SK-N-SH treated with all-trans-retinoic acid at 6 μM for 48 hours (cell line): ENCODE measurements at regions not wholly inside any gene's neighbourhood (a gene's known extent, or its start where the extent isn't known, plus 50 kb on each side); places are given as distances from the start of the nearest gene placed in this dataset.

Experiments used
- ATAC-seq: fragments of 200-7000 bp; cut with Tn5 transposase; 3 replicates; pipeline ENCODE4 v1.9.1; 2020; ENCODE audit warnings: mild to moderate bottlenecking, moderate library complexity
- ARNTL ChIP-seq: fragments of 450-650 bp; formaldehyde crosslinking; IDR thresholded peaks from 2 replicates; pipeline ENCODE4 v1.5.0; 2020; ENCODE audit warnings: low read depth, mild to moderate bottlenecking, moderate library complexity, borderline replicate concordance
- BACH2 ChIP-seq: fragments of 250-450 bp; sonication (Bioruptor Pico); IDR thresholded peaks from 2 replicates; pipeline ENCODE4 v1.9.0; 2021; ENCODE audit warnings: mild to moderate bottlenecking, borderline replicate concordance
- CSDC2 ChIP-seq: fragments of 250-450 bp; sonication (Bioruptor Pico); IDR thresholded peaks from 2 replicates; pipeline ENCODE4 v1.5.0; 2020; ENCODE audit warnings: mild to moderate bottlenecking, moderate library complexity
- ESRRG ChIP-seq: fragments of 250-450 bp; sonication (Bioruptor Pico); IDR thresholded peaks from 2 replicates; pipeline ENCODE4 v1.6.1; 2021; ENCODE audit warnings: mild to moderate bottlenecking
- GLIS3 ChIP-seq: fragments of 250-450 bp; sonication (Bioruptor Pico); IDR thresholded peaks from 2 replicates; pipeline ENCODE4 v1.5.0; 2020; ENCODE audit warnings: mild to moderate bottlenecking, moderate library complexity
- ISL1 ChIP-seq: fragments of 250-450 bp; sonication (Bioruptor Pico); IDR thresholded peaks from 2 replicates; pipeline ENCODE4 v2.1.2; 2022; ENCODE audit warnings: mild to moderate bottlenecking, moderate library complexity
- OSR1 ChIP-seq: fragments of 250-450 bp; sonication (Bioruptor Pico); IDR thresholded peaks from 2 replicates; pipeline ENCODE4 v1.8.0; 2022; ENCODE audit warnings: moderate library complexity, mild to moderate bottlenecking, inconsistent platforms
- PPARA ChIP-seq: fragments of 250-450 bp; sonication (Bioruptor Pico); IDR thresholded peaks from 2 replicates; pipeline ENCODE4 v1.5.0; 2020; ENCODE audit warnings: mild to moderate bottlenecking, borderline replicate concordance
- RARB ChIP-seq: fragments of 250-450 bp; sonication (Bioruptor Pico); IDR thresholded peaks from 2 replicates; pipeline ENCODE4 v1.8.0; 2021; ENCODE audit warnings: mild to moderate bottlenecking, moderate library complexity
- SNAI2 ChIP-seq: fragments of 250-450 bp; sonication (Bioruptor Pico); IDR thresholded peaks from 2 replicates; pipeline ENCODE4 v1.5.0; 2020; ENCODE audit warnings: mild to moderate bottlenecking, moderate library complexity
- TCF4 ChIP-seq: fragments of 250-450 bp; sonication (Bioruptor Pico); IDR thresholded peaks from 2 replicates; pipeline ENCODE4 v1.8.0; 2021; ENCODE audit warnings: mild to moderate bottlenecking, moderate library complexity, borderline replicate concordance
- TOX ChIP-seq: fragments of 250-450 bp; sonication (Bioruptor Pico); IDR thresholded peaks from 2 replicates; pipeline ENCODE4 v1.8.0; 2021; ENCODE audit warnings: mild to moderate bottlenecking, moderate library complexity, borderline replicate concordance
- ZC3H10 ChIP-seq: fragments of 250-450 bp; sonication (Bioruptor Pico); IDR thresholded peaks from 2 replicates; pipeline ENCODE4 v1.5.1; 2021; ENCODE audit warnings: mild to moderate bottlenecking, moderate library complexity
- ZFP3 ChIP-seq: fragments of 250-450 bp; sonication (Bioruptor Pico); IDR thresholded peaks from 2 replicates; pipeline ENCODE4 v1.5.0; 2020; ENCODE audit warnings: mild to moderate bottlenecking, moderate library complexity
- ZFP30 ChIP-seq: fragments of 450-650 bp; formaldehyde crosslinking; IDR thresholded peaks from 2 replicates; pipeline ENCODE4 v1.5.0; 2022; ENCODE audit warnings: mild to moderate bottlenecking, moderate library complexity
- ZNF565 ChIP-seq: fragments of 450-650 bp; formaldehyde crosslinking; conservative IDR thresholded peaks from 2 replicates; pipeline ENCODE4 v1.5.0; 2020; ENCODE audit warnings: low read depth, mild to moderate bottlenecking, moderate library complexity
- ZNF70 ChIP-seq: fragments of 450-650 bp; formaldehyde crosslinking; IDR thresholded peaks from 2 replicates; pipeline ENCODE4 v1.5.0; 2020; ENCODE audit warnings: mild to moderate bottlenecking, moderate library complexity
- ZNF8 ChIP-seq: fragments of 450-650 bp; formaldehyde crosslinking; IDR thresholded peaks from 2 replicates; pipeline ENCODE4 v1.5.0; 2020; ENCODE audit warnings: mild to moderate bottlenecking, moderate library complexity
- TF ChIP-seq, protein P1 (sequence below): fragments of 250-450 bp; sonication (Bioruptor Pico); IDR thresholded peaks from 2 replicates; pipeline ENCODE4 v1.5.1; 2020; ENCODE audit warnings: low read depth, mild to moderate bottlenecking, moderate library complexity
- TF ChIP-seq, protein P2 (sequence below): fragments of 250-450 bp; sonication (Bioruptor Pico); IDR thresholded peaks from 2 replicates; pipeline ENCODE4 v1.5.0; 2020; ENCODE audit warnings: mild to moderate bottlenecking, moderate library complexity
- TF ChIP-seq, protein P3 (sequence below): fragments of 250-450 bp; sonication (Bioruptor Pico); IDR thresholded peaks from 2 replicates; pipeline ENCODE4 v1.5.1; 2021; ENCODE audit warnings: mild to moderate bottlenecking, moderate library complexity
- TF ChIP-seq, protein P4 (sequence below): fragments of 250-450 bp; sonication (Bioruptor Pico); IDR thresholded peaks from 2 replicates; pipeline ENCODE4 v1.8.0; 2020; ENCODE audit warnings: mild to moderate bottlenecking, moderate library complexity, borderline replicate concordance
- TF ChIP-seq, protein P5 (sequence below): fragments of 250-450 bp; sonication (Bioruptor Pico); IDR thresholded peaks from 2 replicates; pipeline ENCODE4 v1.8.0; 2021; ENCODE audit warnings: low read depth, mild to moderate bottlenecking, moderate library complexity, borderline replicate concordance

DNA sequence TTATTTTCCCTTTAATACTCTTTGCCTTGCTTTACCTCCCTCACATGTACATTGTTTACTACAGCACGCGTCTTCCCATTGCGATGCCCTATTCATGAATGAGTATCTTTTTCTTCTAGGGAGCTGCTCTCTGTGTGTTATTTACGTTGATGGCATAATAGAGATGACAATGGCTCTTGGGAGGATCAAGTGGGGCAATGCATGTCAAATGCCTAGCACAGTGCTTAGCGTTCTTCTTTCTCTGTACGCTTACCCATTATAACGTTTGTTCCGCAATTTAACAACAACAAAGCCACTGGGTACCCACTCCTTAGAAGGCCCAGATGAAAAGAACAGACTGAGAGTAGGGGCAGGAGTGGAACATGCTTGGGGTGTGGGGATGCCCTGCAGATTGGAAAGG, 271.6 kb upstream of the TNRC6C start:
- TF ChIP-seq TOX (CRISPR knock-in tag) (no peak), ESRRG (CRISPR knock-in tag) (no peak), OSR1 (CRISPR knock-in tag) (no peak), GLIS3 (CRISPR knock-in tag) (no peak), PPARA (no peak), SNAI2 (CRISPR knock-in tag) (no peak), ARNTL (no peak), RARB (CRISPR knock-in tag) (no peak), CSDC2 (no peak), TCF4 (no peak), ZC3H10 (CRISPR knock-in tag) (no peak), ZNF8 (CRISPR knock-in tag) (no peak), ISL1 (no peak), ZNF70 (CRISPR knock-in tag) (no peak)
- TF ChIP-seq, protein P1, sequence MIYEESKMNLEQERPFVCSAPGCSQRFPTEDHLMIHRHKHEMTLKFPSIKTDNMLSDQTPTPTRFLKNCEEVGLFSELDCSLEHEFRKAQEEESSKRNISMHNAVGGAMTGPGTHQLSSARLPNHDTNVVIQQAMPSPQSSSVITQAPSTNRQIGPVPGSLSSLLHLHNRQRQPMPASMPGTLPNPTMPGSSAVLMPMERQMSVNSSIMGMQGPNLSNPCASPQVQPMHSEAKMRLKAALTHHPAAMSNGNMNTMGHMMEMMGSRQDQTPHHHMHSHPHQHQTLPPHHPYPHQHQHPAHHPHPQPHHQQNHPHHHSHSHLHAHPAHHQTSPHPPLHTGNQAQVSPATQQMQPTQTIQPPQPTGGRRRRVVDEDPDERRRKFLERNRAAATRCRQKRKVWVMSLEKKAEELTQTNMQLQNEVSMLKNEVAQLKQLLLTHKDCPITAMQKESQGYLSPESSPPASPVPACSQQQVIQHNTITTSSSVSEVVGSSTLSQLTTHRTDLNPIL: no peak
- TF ChIP-seq, protein P2, sequence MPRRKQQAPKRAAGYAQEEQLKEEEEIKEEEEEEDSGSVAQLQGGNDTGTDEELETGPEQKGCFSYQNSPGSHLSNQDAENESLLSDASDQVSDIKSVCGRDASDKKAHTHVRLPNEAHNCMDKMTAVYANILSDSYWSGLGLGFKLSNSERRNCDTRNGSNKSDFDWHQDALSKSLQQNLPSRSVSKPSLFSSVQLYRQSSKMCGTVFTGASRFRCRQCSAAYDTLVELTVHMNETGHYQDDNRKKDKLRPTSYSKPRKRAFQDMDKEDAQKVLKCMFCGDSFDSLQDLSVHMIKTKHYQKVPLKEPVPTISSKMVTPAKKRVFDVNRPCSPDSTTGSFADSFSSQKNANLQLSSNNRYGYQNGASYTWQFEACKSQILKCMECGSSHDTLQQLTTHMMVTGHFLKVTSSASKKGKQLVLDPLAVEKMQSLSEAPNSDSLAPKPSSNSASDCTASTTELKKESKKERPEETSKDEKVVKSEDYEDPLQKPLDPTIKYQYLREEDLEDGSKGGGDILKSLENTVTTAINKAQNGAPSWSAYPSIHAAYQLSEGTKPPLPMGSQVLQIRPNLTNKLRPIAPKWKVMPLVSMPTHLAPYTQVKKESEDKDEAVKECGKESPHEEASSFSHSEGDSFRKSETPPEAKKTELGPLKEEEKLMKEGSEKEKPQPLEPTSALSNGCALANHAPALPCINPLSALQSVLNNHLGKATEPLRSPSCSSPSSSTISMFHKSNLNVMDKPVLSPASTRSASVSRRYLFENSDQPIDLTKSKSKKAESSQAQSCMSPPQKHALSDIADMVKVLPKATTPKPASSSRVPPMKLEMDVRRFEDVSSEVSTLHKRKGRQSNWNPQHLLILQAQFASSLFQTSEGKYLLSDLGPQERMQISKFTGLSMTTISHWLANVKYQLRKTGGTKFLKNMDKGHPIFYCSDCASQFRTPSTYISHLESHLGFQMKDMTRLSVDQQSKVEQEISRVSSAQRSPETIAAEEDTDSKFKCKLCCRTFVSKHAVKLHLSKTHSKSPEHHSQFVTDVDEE (CRISPR knock-in tag): no peak
- TF ChIP-seq, protein P3, sequence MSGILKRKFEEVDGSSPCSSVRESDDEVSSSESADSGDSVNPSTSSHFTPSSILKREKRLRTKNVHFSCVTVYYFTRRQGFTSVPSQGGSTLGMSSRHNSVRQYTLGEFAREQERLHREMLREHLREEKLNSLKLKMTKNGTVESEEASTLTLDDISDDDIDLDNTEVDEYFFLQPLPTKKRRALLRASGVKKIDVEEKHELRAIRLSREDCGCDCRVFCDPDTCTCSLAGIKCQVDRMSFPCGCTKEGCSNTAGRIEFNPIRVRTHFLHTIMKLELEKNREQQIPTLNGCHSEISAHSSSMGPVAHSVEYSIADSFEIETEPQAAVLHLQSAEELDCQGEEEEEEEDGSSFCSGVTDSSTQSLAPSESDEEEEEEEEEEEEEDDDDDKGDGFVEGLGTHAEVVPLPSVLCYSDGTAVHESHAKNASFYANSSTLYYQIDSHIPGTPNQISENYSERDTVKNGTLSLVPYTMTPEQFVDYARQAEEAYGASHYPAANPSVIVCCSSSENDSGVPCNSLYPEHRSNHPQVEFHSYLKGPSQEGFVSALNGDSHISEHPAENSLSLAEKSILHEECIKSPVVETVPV (CRISPR knock-in tag): no peak
- TF ChIP-seq, protein P4, sequence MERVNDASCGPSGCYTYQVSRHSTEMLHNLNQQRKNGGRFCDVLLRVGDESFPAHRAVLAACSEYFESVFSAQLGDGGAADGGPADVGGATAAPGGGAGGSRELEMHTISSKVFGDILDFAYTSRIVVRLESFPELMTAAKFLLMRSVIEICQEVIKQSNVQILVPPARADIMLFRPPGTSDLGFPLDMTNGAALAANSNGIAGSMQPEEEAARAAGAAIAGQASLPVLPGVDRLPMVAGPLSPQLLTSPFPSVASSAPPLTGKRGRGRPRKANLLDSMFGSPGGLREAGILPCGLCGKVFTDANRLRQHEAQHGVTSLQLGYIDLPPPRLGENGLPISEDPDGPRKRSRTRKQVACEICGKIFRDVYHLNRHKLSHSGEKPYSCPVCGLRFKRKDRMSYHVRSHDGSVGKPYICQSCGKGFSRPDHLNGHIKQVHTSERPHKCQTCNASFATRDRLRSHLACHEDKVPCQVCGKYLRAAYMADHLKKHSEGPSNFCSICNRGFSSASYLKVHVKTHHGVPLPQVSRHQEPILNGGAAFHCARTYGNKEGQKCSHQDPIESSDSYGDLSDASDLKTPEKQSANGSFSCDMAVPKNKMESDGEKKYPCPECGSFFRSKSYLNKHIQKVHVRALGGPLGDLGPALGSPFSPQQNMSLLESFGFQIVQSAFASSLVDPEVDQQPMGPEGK (CRISPR knock-in tag): no peak
- TF ChIP-seq, protein P5, sequence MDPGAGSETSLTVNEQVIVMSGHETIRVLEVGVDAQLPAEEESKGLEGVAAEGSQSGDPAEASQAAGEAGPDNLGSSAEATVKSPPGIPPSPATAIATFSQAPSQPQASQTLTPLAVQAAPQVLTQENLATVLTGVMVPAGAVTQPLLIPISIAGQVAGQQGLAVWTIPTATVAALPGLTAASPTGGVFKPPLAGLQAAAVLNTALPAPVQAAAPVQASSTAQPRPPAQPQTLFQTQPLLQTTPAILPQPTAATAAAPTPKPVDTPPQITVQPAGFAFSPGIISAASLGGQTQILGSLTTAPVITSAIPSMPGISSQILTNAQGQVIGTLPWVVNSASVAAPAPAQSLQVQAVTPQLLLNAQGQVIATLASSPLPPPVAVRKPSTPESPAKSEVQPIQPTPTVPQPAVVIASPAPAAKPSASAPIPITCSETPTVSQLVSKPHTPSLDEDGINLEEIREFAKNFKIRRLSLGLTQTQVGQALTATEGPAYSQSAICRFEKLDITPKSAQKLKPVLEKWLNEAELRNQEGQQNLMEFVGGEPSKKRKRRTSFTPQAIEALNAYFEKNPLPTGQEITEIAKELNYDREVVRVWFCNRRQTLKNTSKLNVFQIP (CRISPR knock-in tag): no peak
- no peak for ATAC-seq

DNA sequence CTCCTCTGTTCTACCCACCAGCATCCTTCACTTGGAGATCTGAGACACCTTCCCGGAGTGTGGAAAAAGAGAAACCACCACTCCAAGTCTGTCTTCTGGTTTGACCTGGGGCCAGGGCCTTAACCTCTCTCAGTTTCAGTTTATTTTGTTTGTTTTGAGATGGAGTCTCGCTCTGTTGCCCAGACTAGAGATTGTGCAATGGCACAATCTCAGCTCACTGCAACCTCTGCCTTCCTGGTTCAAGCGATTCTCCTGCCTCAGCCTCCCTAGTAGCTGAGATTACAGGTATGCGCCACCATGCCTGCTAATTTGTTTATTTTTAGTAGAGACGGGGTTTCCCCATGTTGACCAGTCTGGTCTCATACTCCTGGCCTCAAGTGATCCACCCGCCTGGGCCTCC, 271.1 kb upstream of the TNRC6C start:
- no peak for ATAC-seq
- TF ChIP-seq, protein P3 (CRISPR knock-in tag): no peak
- TF ChIP-seq, protein P5 (CRISPR knock-in tag): no peak
- no peak for TF ChIP-seq ZFP30 (CRISPR knock-in tag)
- TF ChIP-seq ZNF70 (CRISPR knock-in tag): no peak
- no peak for TF ChIP-seq ZFP3 (CRISPR knock-in tag)
- no peak for TF ChIP-seq ZNF565 (CRISPR knock-in tag)
- TF ChIP-seq RARB (CRISPR knock-in tag): no peak
- no peak for TF ChIP-seq ZNF8 (CRISPR knock-in tag)
- no peak for TF ChIP-seq ISL1
- TF ChIP-seq ARNTL: no peak
- TF ChIP-seq ZC3H10 (CRISPR knock-in tag): no peak
- TF ChIP-seq BACH2 (CRISPR knock-in tag): no peak
- no peak for TF ChIP-seq CSDC2
- no peak for TF ChIP-seq SNAI2 (CRISPR knock-in tag)
- no peak for TF ChIP-seq PPARA
- no peak for TF ChIP-seq TCF4
- no peak for TF ChIP-seq GLIS3 (CRISPR knock-in tag)
- TF ChIP-seq, protein P1: no peak
- no peak for TF ChIP-seq TOX (CRISPR knock-in tag)
